Caki2 (cell line): ENCODE measurements at regions not wholly inside any gene's neighbourhood (a gene's known extent, or its start where the extent isn't known, plus 50 kb on each side); places are given as distances from the start of the nearest gene placed in this dataset.
"Not testable (repeated sequence)": the region's sequence is repeated elsewhere in the genome, so short reads cannot be mapped to it uniquely, and the experiment has no call there.

Experiments used
- DNase-seq: peaks from one replicate; pipeline ENCODE4 v3.0.0-alpha.2; 2015; ENCODE audit warnings: low read depth
- in situ Hi-C: cut with HindIII; loops from 2 replicates; pipeline ENCODE4 v1.10.0; 2016; ENCODE audit warnings: low sequenced_read_pairs, low pct_unique_long_range_greater_than_20kb, mixed read lengths

DNA sequence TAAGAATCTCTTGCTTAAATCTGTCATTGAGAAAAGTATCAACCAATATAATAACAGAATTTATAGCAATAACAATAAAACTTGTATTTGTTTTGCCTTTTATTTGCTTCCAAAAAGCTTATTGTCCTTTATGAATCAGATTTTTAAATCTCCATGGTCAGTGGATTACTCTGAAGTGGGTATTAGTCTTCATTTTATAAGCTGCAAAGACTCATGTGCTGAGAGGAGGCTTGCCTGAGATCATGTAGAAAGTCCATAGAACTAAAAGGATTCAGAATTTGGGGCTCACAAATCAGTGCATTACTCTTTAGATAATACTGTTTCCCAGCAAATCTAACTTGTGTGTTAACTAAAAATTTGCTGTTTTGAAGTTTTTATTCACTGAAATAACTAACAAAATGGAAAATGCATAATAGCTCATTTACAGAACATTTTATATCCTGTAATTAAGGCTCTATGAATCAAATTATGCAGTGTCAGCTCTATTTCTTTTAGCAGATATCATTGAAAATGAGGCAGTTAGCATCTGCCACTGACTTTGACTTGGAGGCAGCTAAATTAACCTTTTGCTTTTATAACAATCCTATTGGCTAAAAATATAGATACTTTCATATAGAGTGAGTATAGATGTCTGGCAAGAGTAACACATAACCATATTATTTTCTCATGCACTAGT is 781.1 kb upstream of the CITED2 start:
- DNase-seq = no peak
- in situ Hi-C loops = no loop called here

DNA sequence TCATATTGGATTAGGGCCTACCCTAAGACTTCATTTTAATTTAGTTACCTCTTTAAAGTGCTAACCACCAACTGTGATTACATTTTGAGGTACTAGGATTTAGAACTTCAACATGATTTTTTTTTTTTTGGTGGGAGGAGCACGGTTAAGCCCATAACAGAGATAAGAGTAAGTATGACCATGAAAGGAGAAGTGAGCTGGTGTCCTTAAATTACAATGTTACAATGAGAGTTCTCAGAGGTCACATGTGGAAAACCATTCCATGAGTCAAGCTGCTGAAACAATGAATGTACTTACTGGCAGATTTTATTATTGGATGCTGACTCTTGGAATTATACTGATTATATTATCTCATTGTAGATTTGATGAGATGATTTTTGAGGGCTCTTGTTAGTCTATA is 779.3 kb upstream of the CITED2 start:
- DNase-seq = no peak
- in situ Hi-C loops = no loop called here

DNA sequence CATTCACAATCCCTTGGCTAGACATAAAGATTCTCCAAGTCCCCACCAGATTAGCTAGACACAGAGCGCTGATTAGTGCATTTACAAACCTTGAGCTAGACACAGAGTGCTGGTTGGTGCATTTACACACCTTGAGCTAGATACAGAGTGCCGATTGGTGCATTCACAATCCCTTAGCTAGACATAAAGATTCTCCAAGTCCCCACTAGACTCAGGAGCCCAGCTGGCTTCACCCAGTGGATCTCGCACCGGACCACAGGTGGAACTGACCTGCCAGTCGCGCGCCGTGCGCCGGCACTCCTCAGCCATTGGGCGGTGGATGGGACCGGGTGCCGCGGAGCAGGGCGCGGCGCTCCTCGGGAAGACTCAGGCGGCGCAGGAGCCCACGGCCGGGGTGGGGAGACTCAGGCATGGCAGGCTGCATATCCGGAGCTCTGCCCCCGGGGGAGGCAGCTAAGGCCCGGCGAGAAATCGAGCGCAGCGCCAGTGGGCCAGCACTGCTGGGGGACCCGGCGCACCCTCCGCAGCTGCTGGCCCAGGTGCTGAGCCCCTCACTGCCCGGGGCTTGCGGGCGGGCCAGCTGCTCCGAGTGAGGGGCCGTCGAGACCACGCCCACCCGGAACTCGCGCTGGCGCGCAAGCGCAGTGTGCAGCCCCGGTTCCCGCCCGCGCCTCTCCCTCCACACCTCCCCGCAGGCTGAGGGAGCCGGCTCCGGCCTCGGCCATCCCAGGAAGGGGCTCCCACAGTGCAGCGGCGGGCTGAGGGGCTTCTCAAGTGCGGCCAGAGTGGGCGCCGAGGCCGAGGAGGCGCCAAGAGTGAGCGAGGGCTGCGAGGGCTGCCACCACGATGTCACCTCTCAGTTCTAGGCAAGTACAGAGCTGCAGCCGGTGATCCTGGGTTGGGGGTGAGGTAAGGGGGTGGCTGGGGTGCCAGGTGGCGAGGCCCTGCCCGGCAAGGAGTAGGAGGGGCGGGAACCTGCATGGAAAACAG is 773.7 kb upstream of the CITED2 start:
- in situ Hi-C loops, DNase-seq: not testable (repeated sequence)

DNA sequence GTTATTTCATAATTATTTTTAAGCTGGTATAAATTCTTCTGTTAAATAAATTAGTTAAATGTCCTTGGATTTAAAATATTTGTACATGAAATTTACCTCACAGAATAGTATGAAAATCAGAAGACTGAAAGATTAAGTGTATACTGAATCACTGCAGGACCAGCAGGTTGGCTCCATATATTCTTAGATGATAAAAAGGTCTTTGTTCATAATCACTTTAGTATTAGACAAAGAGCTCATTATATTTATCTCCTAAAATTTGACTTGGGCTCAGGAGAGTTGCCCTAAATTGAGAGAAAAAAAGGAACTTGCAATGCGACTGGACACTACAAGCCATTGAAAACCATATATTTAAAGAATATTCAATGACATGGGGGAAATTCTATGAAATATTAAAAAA is 766.4 kb upstream of the CITED2 start:
- no peak for DNase-seq
- in situ Hi-C loops = no loop called here

DNA sequence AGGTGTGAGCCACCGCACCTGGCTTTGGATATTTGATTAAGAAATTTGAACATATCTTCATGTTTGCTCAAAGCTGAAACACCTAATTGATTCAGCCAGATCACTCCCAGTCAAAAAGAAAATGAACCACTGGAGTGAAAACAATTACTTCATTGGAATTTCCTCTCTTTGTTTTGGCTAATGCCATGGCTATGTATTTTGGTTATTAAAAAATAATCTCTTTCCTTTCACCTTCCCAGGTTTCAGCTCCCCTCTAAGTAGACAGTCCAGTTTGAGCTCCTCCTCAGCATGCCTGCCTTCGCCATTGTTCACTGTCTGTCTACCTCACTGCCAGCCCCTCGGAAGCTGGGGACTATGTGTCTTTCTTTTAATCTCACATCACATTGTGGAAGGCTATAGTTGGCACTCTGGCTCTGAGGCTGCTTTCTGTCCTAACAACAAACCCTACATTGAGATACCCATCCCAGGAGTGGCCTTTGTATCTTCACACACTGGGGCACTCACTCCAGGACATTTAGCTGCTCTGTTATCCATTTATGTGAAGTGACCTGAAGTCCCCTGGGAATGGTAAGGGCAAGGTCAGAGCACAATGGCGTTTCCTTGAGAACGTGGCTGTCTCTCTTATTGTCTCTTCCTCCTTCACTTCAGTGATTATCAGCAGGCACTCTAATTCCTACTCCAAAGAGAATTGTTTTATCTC is 764.0 kb upstream of the CITED2 start:
- no peak for DNase-seq
- in situ Hi-C loops = no loop called here

DNA sequence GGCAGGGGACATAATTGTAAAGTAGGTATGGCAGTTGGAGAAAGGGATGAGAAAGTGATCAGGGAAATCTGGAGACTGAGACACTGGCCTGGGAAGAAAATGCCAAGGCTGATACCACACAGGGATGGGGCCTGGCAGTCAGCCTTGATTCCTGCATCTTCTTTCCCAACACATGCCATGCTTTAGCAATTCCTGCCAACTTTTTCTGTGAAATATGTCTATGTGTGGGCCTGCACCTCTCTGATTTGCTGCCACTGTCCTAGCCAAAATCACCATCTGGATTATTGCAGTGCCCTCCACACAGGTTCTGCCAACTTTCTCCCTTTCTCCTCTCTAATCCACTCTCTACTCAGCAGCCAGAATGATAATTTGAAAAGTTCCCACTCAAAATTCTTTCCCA is 759.8 kb upstream of the CITED2 start:
- in situ Hi-C loops = no loop called here
- no peak for DNase-seq

DNA sequence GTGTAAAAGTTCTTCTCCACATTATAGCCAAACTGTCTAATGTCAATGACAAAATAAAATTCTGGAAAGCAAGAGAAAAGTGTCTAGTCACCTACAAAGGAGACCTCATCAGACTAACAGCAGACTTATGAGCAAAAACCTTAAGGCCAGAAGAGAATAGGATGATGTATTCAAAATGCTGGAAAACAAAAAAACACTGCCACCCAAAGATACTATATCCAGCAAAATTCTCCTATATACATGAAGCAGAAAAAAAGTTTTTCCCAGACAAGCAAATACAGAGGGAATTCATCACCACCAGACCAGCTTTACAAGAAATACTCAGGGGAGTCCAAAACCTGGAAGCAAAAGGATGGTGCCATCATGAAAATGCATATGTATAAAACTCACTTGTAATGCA is 755.6 kb upstream of the CITED2 start:
- DNase-seq = no peak
- in situ Hi-C loops = no loop called here

DNA sequence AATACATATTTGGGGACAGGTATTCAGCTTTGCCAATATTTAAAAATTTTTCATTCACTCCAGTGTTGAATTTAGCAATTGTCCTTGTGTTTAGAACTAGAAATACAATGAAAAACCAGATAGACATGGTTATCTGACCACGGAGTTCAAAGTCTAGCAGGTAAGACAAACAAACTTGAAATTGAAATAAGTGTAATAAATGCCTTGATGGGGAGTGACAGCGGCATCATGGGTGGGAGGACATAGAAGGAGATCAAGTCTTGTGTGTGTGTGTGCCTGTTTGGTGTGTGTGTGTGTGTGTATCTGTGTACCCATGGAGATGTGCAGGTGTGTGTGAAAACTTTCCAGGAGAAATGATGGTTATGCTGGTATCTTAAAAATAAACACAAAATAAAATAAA is 750.0 kb upstream of the CITED2 start:
- in situ Hi-C loops = no loop called here
- DNase-seq = no peak

DNA sequence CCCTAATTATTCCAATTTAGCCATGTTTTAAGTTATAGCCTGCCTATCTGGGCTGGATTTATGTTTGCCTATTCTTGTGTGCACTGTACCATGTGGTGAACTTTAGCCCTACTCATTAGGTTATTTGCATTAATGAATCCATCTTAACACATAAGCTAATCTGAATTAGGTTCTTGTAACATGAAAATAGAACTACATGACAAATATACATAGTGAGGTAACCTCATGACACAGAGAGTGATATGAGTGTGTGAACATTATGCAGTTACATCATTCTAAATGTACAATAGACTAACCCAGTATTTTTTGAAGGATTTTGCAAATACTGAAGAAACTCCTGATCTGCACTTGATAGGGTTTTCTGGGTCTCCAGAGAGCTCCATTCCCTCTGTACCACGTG is 733.7 kb upstream of the CITED2 start:
- in situ Hi-C loops = no loop called here

DNA sequence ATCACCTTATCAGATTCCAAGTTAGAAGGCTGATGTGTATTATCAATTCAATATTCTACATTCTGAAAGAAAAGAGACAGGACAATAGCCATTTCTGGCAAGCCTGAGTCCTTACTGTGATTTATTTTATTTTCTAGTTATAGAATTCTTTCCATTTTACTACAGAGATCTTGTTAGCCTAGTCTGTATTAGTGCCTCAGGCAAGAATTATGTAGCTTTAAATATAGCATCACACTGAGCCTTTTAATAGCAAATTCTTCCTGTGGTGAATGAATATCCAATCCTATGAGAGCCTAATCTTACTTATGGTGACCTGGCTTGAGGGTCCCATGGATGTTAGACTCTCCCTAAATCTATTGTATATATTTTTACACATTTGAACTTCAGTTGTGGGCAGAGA is 732.8 kb upstream of the CITED2 start:
- no peak for DNase-seq
- in situ Hi-C loops = no loop called here

More for the DNA sequence above, 733.7 kb upstream of the CITED2 start:
- no peak for DNase-seq

DNA sequence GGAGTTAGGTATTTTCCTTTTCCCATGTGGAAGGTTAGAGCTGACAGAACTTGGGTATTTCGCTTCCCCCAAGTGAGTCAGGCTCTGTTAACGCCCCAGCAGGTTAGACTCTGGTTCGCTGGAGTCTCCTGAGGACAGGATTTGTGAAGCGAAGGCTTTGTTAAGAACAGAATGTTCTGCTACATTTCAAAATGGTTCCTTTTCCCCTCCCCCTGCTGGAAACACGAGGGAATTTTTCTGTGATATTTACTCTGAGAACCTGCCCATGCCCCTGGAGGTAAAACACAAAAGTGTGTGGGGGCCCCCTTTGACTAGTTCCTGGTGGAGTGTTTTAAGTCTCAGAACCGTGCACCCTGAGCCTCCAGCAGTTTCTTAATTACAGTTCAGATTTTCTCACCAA is 731.4 kb upstream of the CITED2 start:
- peak; percentile 14 for DNase-seq
- in situ Hi-C loops = no loop called here

DNA sequence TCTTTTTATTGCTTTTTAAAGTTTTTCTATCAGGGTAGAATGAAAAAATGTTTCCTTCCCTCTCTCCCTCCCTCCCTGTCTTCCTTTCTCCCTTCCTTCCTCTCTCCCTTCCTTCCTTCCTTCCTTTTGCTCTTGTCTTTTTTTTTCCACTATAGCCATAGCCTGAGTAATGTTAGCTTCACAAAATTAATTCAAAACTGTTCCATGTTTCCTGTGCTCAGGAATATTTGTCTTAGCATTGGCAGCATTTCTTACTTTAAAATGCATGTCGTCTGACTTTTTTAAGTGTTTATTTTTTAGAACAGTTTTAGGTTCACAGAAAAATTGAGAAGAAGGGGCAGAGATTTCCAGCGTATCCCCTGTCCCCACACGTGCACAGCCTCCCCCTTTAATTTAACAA is 730.8 kb upstream of the CITED2 start:
- no peak for DNase-seq
- in situ Hi-C loops = no loop called here

DNA sequence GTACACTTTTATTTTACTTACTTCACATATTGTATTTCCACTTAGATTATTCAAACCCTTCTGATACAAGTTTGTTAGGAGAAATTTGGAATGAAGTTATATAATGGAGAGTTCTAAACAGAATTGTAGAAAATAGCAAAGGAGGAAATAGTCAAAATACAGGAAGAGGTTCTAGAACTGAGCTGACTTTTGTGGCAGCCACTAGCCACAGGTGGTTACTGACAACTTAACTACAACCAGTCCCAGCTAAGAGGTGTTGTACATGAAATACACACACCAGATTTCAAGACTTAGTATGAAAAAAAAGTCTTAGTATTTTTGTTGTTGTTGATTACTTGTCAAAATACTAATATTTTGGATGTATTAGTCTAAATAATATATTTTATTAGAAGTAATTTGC is 727.4 kb upstream of the CITED2 start:
- in situ Hi-C loops = no loop called here
- no peak for DNase-seq

DNA sequence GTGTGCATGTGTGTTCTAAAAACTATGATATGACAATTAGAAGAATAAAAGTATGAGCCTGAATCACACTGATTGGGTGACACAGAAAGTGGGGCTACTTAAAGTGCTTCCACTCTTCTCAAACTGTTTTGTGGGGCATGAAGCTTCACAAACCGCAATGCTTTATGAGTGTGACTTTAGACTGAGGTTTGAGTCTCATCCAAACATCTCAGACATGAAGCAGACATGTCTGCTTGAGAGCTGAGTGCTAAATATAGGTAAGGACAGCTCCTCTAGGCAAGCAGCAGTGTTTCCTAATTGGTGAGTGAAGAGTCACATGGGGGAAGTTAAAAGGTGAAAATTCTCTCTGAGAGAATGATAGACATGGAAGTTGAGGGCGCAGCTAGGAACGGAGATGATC is 726.9 kb upstream of the CITED2 start:
- no peak for DNase-seq
- in situ Hi-C loops = no loop called here

DNA sequence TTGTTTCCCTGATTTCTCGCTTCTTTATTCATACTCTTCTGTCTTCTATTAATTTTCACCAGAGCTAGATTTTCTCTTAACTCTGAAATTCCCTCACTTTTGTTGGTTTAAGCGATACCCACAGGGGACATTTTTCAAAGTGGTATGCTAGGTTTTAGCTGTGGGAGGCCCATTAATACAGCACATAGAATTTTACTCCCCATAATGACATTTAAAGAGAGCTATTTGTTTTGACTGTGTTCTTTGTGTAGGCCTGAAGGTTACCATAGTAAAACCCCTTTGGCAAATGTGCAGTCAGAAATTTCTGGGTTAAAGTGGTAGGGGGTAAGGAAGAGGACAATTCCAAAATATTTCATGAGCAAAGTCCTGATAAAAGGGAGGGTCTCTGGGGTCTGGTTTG is 721.1 kb upstream of the CITED2 start:
- no peak for DNase-seq
- in situ Hi-C loops = no loop called here

DNA sequence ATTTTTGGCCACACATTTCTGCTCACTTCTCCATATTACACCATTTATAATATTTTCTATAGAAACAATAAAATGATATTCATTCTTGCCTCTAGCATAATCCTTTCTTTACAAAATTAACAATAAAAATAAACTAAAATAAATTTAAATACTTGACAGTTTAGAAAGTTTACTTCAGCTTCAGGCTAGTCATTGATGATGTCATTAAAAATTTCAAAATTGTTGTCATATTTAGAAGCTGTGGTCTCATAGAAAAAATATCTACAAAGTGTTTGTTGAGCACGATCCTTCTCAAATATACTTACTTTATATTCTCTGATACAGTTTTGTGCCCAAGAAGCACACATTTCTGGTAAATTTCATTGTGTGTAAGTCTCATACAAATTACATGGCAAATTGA is 717.4 kb upstream of the CITED2 start:
- no peak for DNase-seq
- in situ Hi-C loops = no loop called here

DNA sequence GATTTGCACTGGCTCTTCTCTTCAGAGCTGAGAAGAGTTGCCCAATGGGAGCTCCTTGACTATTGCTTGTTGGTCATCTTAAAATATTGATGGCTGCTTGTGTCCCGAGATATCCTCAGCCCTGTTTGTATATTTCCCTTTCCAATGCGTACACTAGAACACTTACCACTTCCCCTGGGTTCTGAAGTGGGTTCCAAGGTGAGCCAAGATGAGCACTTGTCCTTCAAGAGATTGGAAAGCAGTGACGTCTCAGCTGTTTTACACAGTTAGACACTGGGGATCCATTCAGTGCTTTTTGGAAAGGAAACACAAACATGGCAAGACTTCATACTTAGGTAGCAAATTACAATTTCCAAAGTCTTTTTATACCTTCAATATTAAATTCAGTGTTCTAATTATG is 716.4 kb upstream of the CITED2 start:
- in situ Hi-C loops = no loop called here

DNA sequence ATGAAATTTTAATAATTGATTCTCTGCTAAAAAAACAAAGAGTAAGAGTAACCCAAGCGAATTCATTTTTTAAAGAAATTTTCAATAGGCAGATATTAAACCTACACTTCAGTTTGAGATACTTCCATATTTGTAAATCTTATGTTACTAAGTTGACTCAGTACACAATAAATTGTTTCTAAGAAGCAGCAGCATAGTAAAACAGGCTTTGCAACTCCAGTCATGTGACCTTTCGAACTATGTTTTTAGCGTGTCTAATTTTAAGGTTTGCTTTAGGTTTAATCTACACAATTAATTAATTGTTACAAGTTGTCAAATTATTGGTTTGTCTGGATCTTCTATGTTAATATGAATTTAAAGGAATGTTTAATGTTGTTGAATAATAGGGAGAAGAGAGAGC is 708.9 kb upstream of the CITED2 start:
- in situ Hi-C loops = no loop called here
- DNase-seq = no peak

More for the DNA sequence above, 716.4 kb upstream of the CITED2 start:
- no peak for DNase-seq

DNA sequence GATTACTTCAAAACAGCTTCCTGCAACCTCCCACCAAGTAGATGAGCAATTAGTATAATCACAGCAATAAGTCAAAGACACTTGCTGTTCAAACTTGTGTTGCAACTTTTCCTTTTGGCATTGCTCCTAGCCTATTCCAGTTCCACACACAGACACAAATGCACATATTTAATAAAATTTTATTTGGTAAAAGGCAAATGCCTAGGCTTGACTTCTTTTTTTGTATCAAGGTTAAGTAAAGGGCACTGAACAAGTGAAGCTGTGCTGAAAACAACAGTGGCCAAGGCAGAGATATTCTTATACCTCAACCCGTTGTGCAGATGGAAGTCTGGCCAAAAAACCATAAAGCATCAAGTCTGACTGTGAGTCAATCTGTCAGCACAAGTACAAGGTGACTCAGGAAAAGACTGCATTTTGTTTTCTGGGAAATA is 708.4 kb upstream of the CITED2 start:
- in situ Hi-C loops = no loop called here
- DNase-seq = no peak
